ENCODE measurements at regions not wholly inside any gene's neighbourhood (a gene's known extent, or its start where the extent isn't known, plus 50 kb on each side); places are given as distances from the start of the nearest gene placed in this dataset.

- Mint-ChIP-seq H3K9me3 (no peaks in the 10 kb centered on the region), H3K27me3 (no peaks in the 10 kb centered on the region), H3K36me3 (no peaks in the 10 kb centered on the region), H3K27ac (no peak overlapping the region), H3K4me3 (no peak overlapping the region), H3K4me1 (no peaks in the 10 kb centered on the region)
- DNase-seq = no peak
- CTCF ChIA-PET = interaction anchor here (0.8 kb wide), 1 partner anchor 881 kb away, joined by 4 read pairs; no protein-coding TSS in a partner anchor
Measured at GRCh38 chr5:52577546-52577945, 210.2 kb upstream of the ITGA1 start.

- DNase-seq = no peak
- Mint-ChIP-seq H3K4me3 (no peak overlapping the region), H3K36me3 (no peaks in the 10 kb centered on the region), H3K9me3 (no peaks in the 10 kb centered on the region), H3K4me1 (no peaks in the 10 kb centered on the region), H3K27ac (no peak overlapping the region), H3K27me3 (no peaks in the 10 kb centered on the region)
- CTCF ChIA-PET = no interaction called here
Measured at GRCh38 chr5:52579391-52579790, 208.3 kb upstream of the ITGA1 start.

- H3K36me3 Mint-ChIP-seq = no peaks in the 10 kb centered on the region
- no peaks in the 10 kb centered on the region for H3K4me1 Mint-ChIP-seq
- DNase-seq = no peak
- no peak overlapping the region for H3K27ac Mint-ChIP-seq
- CTCF ChIA-PET = no interaction called here
- no peaks in the 10 kb centered on the region for H3K27me3 Mint-ChIP-seq
- H3K9me3 Mint-ChIP-seq = no peaks in the 10 kb centered on the region
- no peak overlapping the region for H3K4me3 Mint-ChIP-seq
Measured at GRCh38 chr5:52580921-52581320, 206.8 kb upstream of the ITGA1 start.

- Mint-ChIP-seq H3K27ac (no peak overlapping the region), H3K9me3 (no peaks in the 10 kb centered on the region), H3K4me1 (no peaks in the 10 kb centered on the region), H3K36me3 (no peaks in the 10 kb centered on the region), H3K4me3 (no peak overlapping the region), H3K27me3 (no peaks in the 10 kb centered on the region)
- CTCF ChIA-PET = no interaction called here
- no peak for DNase-seq
Measured at GRCh38 chr5:52582313-52582712, 205.4 kb upstream of the ITGA1 start.

GRCh38 chr5:52587131-52587530 lies 200.6 kb upstream of the ITGA1 start:
- Mint-ChIP-seq H3K27ac (no peak overlapping the region), H3K9me3 (no peaks in the 10 kb centered on the region), H3K4me3 (no peak overlapping the region), H3K4me1 (no peaks in the 10 kb centered on the region), H3K36me3 (no peaks in the 10 kb centered on the region), H3K27me3 (peaks cover 4% of the 10 kb centered on the region)
- DNase-seq = no peak
- CTCF ChIA-PET = no interaction called here

- no peaks in the 10 kb centered on the region for H3K9me3 Mint-ChIP-seq
Measured at GRCh38 chr5:52597625-52598024, 190.1 kb upstream of the ITGA1 start.

GRCh38 chr5:52598968-52599367 lies 188.7 kb upstream of the ITGA1 start:
- CTCF ChIA-PET = no interaction called here
- Mint-ChIP-seq H3K27me3 (no peaks in the 10 kb centered on the region), H3K27ac (no peak overlapping the region), H3K4me1 (no peaks in the 10 kb centered on the region), H3K9me3 (no peaks in the 10 kb centered on the region), H3K36me3 (no peaks in the 10 kb centered on the region), H3K4me3 (no peak overlapping the region)
- no peak for DNase-seq

More at GRCh38 chr5:52597625-52598024, 190.1 kb upstream of the ITGA1 start:
- no peak for DNase-seq
- H3K36me3 Mint-ChIP-seq = no peaks in the 10 kb centered on the region
- CTCF ChIA-PET = no interaction called here
- H3K27me3 Mint-ChIP-seq = no peaks in the 10 kb centered on the region
- H3K4me3 Mint-ChIP-seq = no peak overlapping the region
- H3K27ac Mint-ChIP-seq = no peak overlapping the region
- no peaks in the 10 kb centered on the region for H3K4me1 Mint-ChIP-seq

- no peaks in the 10 kb centered on the region for H3K27me3 Mint-ChIP-seq
Measured at GRCh38 chr5:52603778-52604554, 183.8 kb upstream of the ITGA1 start.

GRCh38 chr5:52605317-52606313 lies 182.1 kb upstream of the ITGA1 start:
- no peaks in the 10 kb centered on the region for H3K9me3 Mint-ChIP-seq
- no peaks in the 10 kb centered on the region for H3K27me3 Mint-ChIP-seq
- CTCF ChIA-PET = no interaction called here
- no peak overlapping the region for H3K27ac Mint-ChIP-seq
- H3K36me3 Mint-ChIP-seq = no peaks in the 10 kb centered on the region
- no peak for DNase-seq
- H3K4me1 Mint-ChIP-seq = no peaks in the 10 kb centered on the region
- no peak overlapping the region for H3K4me3 Mint-ChIP-seq

More at GRCh38 chr5:52603778-52604554, 183.8 kb upstream of the ITGA1 start:
- H3K9me3 Mint-ChIP-seq = no peaks in the 10 kb centered on the region
- no peaks in the 10 kb centered on the region for H3K36me3 Mint-ChIP-seq
- CTCF ChIA-PET = no interaction called here
- H3K4me1 Mint-ChIP-seq = no peaks in the 10 kb centered on the region
- no peak overlapping the region for H3K4me3 Mint-ChIP-seq
- no peak for DNase-seq
- H3K27ac Mint-ChIP-seq = no peak overlapping the region

GRCh38 chr5:52607227-52607824 lies 180.4 kb upstream of the ITGA1 start:
- Mint-ChIP-seq H3K27ac (no peak overlapping the region), H3K27me3 (no peaks in the 10 kb centered on the region), H3K9me3 (no peaks in the 10 kb centered on the region), H3K4me3 (no peak overlapping the region), H3K36me3 (no peaks in the 10 kb centered on the region), H3K4me1 (no peaks in the 10 kb centered on the region)
- DNase-seq = no peak
- CTCF ChIA-PET = no interaction called here

- CTCF ChIA-PET = no interaction called here
- no peaks in the 10 kb centered on the region for H3K9me3 Mint-ChIP-seq
- no peak overlapping the region for H3K4me3 Mint-ChIP-seq
- H3K4me1 Mint-ChIP-seq = no peaks in the 10 kb centered on the region
- H3K27ac Mint-ChIP-seq = no peak overlapping the region
- no peaks in the 10 kb centered on the region for H3K36me3 Mint-ChIP-seq
- H3K27me3 Mint-ChIP-seq = no peaks in the 10 kb centered on the region
- DNase-seq = no peak
Measured at GRCh38 chr5:52620315-52620714, 167.4 kb upstream of the ITGA1 start.

GRCh38 chr5:52623291-52623690 lies 164.4 kb upstream of the ITGA1 start:
- no peaks in the 10 kb centered on the region for H3K4me1 Mint-ChIP-seq
- no peaks in the 10 kb centered on the region for H3K27me3 Mint-ChIP-seq
- no peaks in the 10 kb centered on the region for H3K9me3 Mint-ChIP-seq
- DNase-seq = no peak
- no peak overlapping the region for H3K4me3 Mint-ChIP-seq
- CTCF ChIA-PET = no interaction called here
- H3K36me3 Mint-ChIP-seq = no peaks in the 10 kb centered on the region
- H3K27ac Mint-ChIP-seq = no peak overlapping the region

- Mint-ChIP-seq H3K27ac (no peak overlapping the region), H3K4me3 (no peak overlapping the region), H3K27me3 (no peaks in the 10 kb centered on the region), H3K9me3 (no peaks in the 10 kb centered on the region), H3K4me1 (no peaks in the 10 kb centered on the region), H3K36me3 (no peaks in the 10 kb centered on the region)
- no peak for DNase-seq
- CTCF ChIA-PET = no interaction called here
Measured at GRCh38 chr5:52624291-52624690, 163.4 kb upstream of the ITGA1 start.

- H3K27ac Mint-ChIP-seq = no peak overlapping the region
- DNase-seq = no peak
- H3K9me3 Mint-ChIP-seq = no peaks in the 10 kb centered on the region
- H3K36me3 Mint-ChIP-seq = no peaks in the 10 kb centered on the region
- H3K27me3 Mint-ChIP-seq = no peaks in the 10 kb centered on the region
- CTCF ChIA-PET = interaction anchor here (0.6 kb wide), 1 partner anchor 292 kb away, joined by 3 read pairs; no protein-coding TSS in a partner anchor
- H3K4me3 Mint-ChIP-seq = no peak overlapping the region
- no peaks in the 10 kb centered on the region for H3K4me1 Mint-ChIP-seq
Measured at GRCh38 chr5:52626312-52626711, 161.4 kb upstream of the ITGA1 start.

Measured in activated naive CD4-positive, alpha-beta T cell treated with anti-CD3 and anti-CD28 coated beads, Interleukin-2, amount 10 ng/mL, durations not matched to agents 7 days and 5 days (primary cell).